Skin of body (tissue), 1 donor: ENCODE measurements at regions not wholly inside any gene's neighbourhood (a gene's known extent, or its start where the extent isn't known, plus 50 kb on each side); places are given as distances from the start of the nearest gene placed in this dataset.

ENCODE experiments used
- DNase-seq: peaks from one replicate; lab custom pipeline; 2025; lab: John Stamatoyannopoulos, UW

GRCh38 chr22:34881453-34881852, 184.5 kb upstream of the ISX start:
- DNase-seq: no peak

- no peak for DNase-seq
Measured at GRCh38 chr22:34885852-34886251, 180.1 kb upstream of the ISX start.

- DNase-seq: no peak
Measured at GRCh38 chr22:34886391-34886790, 179.6 kb upstream of the ISX start.

GRCh38 chr22:34886812-34887211, 179.1 kb upstream of the ISX start:
- no peak for DNase-seq

GRCh38 chr22:34897126-34897525, 168.8 kb upstream of the ISX start:
- DNase-seq: no peak

GRCh38 chr22:34902335-34902734, 163.6 kb upstream of the ISX start:
- DNase-seq: no peak

GRCh38 chr22:34903416-34903815, 162.5 kb upstream of the ISX start:
- DNase-seq: no peak

GRCh38 chr22:34904486-34904885, 161.5 kb upstream of the ISX start:
- no peak for DNase-seq

- no peak for DNase-seq
Measured at GRCh38 chr22:34913826-34914225, 152.1 kb upstream of the ISX start.

GRCh38 chr22:34914846-34915245, 151.1 kb upstream of the ISX start:
- no peak for DNase-seq

GRCh38 chr22:34917239-34917638, 148.7 kb upstream of the ISX start:
- no peak for DNase-seq

- no peak for DNase-seq
Measured at GRCh38 chr22:34931026-34931425, 134.9 kb upstream of the ISX start.

- DNase-seq: no peak
Measured at GRCh38 chr22:34934261-34934660, 131.7 kb upstream of the ISX start.

GRCh38 chr22:34943830-34944229, 122.1 kb upstream of the ISX start:
- DNase-seq: no peak

GRCh38 chr22:34946339-34946985, 119.5 kb upstream of the ISX start:
- DNase-seq: no peak

GRCh38 chr22:34950489-34950888, 115.5 kb upstream of the ISX start:
- peak; percentile 1 for DNase-seq

GRCh38 chr22:34951212-34951611, 114.7 kb upstream of the ISX start:
- no peak for DNase-seq

GRCh38 chr22:34960005-34960404, 106.0 kb upstream of the ISX start:
- DNase-seq: no peak

- no peak for DNase-seq
Measured at GRCh38 chr22:34966980-34967565, 98.9 kb upstream of the ISX start.

GRCh38 chr22:34969001-34969790, 96.8 kb upstream of the ISX start:
- DNase-seq: no peak

GRCh38 chr22:34971456-34971855, 94.5 kb upstream of the ISX start:
- no peak for DNase-seq

- no peak for DNase-seq
Measured at GRCh38 chr22:34972191-34972897, 93.6 kb upstream of the ISX start.
